Lung (tissue), 11 donors: ENCODE measurements at regions not wholly inside any gene's neighbourhood (a gene's known extent, or its start where the extent isn't known, plus 50 kb on each side); places are given as distances from the start of the nearest gene placed in this dataset.

Experiments
- ATAC-seq: fragments of 200-7000 bp; cut with Tn5 transposase; one replicate; pipeline ENCODE4 v1.9.1; 2020; ENCODE audit warnings: moderate number of reproducible peaks; ENCODE audit not compliant: insufficient read depth, low FRiP score
- DNase-seq, 3 donors: peaks; one replicate each; pipeline ENCODE4 v3.0.0-alpha.2; 2013 to 2017
- H3K27ac ChIP-seq, 2 donors: one replicate each; pipeline ENCODE4 v1.5.1; 2013; ENCODE audit warnings: mild to moderate bottlenecking in 2 of 2, moderate library complexity in 2 of 2, control low read depth in 1 of 2, inconsistent platforms in 1 of 2, low read depth in 1 of 2, low read length in 1 of 2
- H3K27me3 ChIP-seq, 3 donors: one replicate each; pipeline ENCODE4 v1.5.1; 2013; ENCODE audit warnings: low read length in 2 of 3; ENCODE audit not compliant: control insufficient read depth in 3 of 3, insufficient read depth in 3 of 3
- H3K36me3 ChIP-seq, 4 donors: one replicate each; pipeline ENCODE4 v1.5.1; 2013; ENCODE audit warnings: low read length in 4 of 4, mild to moderate bottlenecking in 1 of 4, moderate library complexity in 1 of 4; ENCODE audit not compliant: control insufficient read depth in 4 of 4, insufficient read depth in 4 of 4
- H3K4me1 ChIP-seq, 5 donors: one replicate each; pipeline ENCODE4 v1.5.1; 2013; ENCODE audit warnings: low read length in 5 of 5, mild to moderate bottlenecking in 2 of 5, moderate library complexity in 1 of 5; ENCODE audit not compliant: control insufficient read depth in 5 of 5, insufficient read depth in 5 of 5
- H3K4me3 ChIP-seq: one replicate; pipeline ENCODE4 v1.5.1; 2013; ENCODE audit warnings: mild to moderate bottlenecking, control low read depth, moderate library complexity
- H3K9ac ChIP-seq, 2 donors: one replicate each; pipeline ENCODE4 v1.5.1; 2013; ENCODE audit warnings: low read length in 2 of 2, control low read depth in 1 of 2; ENCODE audit not compliant: insufficient read depth in 1 of 2
- H3K9me3 ChIP-seq, 4 donors: one replicate each; pipeline ENCODE4 v1.5.1; 2013; ENCODE audit warnings: low read length in 3 of 4, mild to moderate bottlenecking in 1 of 4, moderate library complexity in 1 of 4; ENCODE audit not compliant: control insufficient read depth in 4 of 4, insufficient read depth in 3 of 4
- WGBS, 2 donors: extraction: QIAGEN DNeasy Blood & Tissue Kit; methylation state at CpG; one replicate each; pipeline ENCODE4 v1.1.7; 2013; 5-methylcytosine and 5-hydroxymethylcytosine counted together
- TF ChIP-seq, protein P1 (sequence below): IDR thresholded peaks from 2 replicates; pipeline ENCODE4 v1.5.1; 2012; ENCODE audit warnings: mild to moderate bottlenecking; ENCODE audit errors: control extremely low read depth, extremely low read depth
- donor health status: control.
- donor health status: control.
- donor health status: Bipolar disorder and iron deficiency.
- donor health status: healthy.
- donor health status: DM: yes; HTN: yes; CAD: no.

DNA sequence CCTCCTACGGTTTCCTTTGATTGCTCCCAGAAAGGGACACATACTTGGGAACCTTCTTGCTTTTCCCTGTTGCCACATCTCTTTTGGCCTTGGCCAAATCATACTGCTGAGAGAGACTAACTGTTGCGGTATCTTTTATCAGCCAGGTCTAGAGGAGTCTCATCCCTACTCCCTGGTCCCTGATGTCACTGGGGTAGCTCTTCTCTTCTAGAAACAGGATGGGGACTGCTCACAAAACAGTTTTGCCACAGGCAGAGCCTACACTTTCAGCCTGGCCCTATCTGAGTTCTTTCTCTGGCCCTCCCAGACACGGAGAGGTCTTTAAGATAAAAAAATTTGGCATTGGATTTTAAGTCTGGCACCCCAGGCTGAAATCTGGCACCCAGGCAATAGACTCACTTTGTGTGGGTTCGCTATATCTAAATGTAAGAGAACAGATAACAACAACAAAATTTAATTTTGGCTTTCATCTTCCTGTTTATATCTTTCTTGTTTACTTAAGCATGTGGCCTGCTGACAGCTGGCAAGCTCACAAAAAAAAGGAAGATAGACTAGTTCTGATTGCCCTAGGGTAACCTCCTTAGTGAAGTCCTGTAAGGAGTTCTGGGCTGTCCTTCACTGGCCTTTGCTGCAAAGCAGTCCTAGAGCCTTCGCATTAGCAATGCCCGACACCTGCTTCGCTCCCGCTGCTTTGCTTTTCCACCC is 228.3 kb upstream of the NPVF start:
- TF ChIP-seq, protein P1, sequence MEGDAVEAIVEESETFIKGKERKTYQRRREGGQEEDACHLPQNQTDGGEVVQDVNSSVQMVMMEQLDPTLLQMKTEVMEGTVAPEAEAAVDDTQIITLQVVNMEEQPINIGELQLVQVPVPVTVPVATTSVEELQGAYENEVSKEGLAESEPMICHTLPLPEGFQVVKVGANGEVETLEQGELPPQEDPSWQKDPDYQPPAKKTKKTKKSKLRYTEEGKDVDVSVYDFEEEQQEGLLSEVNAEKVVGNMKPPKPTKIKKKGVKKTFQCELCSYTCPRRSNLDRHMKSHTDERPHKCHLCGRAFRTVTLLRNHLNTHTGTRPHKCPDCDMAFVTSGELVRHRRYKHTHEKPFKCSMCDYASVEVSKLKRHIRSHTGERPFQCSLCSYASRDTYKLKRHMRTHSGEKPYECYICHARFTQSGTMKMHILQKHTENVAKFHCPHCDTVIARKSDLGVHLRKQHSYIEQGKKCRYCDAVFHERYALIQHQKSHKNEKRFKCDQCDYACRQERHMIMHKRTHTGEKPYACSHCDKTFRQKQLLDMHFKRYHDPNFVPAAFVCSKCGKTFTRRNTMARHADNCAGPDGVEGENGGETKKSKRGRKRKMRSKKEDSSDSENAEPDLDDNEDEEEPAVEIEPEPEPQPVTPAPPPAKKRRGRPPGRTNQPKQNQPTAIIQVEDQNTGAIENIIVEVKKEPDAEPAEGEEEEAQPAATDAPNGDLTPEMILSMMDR, result no peak
- Histone ChIP-seq H3K9ac (no peak overlapping the region), H3K4me1 (peaks cover 0 to 34% (median 17%) of the 10 kb centered on the region in 5 donors), H3K27me3 (no peaks in the 10 kb centered on the region), H3K27ac (peak overlapping the region in 1 of 2 donors; percentile 24), H3K36me3 (no peaks in the 10 kb centered on the region), H3K9me3 (no peaks in the 10 kb centered on the region), H3K4me3 (no peak overlapping the region)
- WGBS, 2 donors, result 46 to 70% methylated on average over 8 of the region's 8 CpGs
- DNase-seq, result peak; percentile 74 to 94 (median 94)
- no peak for ATAC-seq

DNA sequence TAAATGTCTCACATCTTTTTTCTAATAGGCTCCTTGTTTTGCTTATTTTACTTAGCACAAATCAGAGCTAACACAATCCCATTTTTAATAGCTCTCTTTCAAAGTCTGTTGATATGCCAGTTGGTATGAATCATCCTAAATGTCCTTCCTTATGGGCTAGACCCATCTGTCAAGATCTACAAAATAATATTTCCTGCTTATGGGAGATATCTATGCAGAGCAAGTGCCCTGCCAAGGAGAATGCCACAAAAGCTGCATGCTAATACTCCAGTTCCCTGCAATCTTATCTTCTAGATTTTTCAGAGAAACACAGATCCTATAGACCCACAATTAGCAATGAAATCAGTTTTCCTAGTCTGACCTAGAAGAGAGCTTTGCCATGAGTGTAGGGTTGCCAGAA is 230.8 kb upstream of the NPVF start:
- Histone ChIP-seq H3K9me3 (no peaks in the 10 kb centered on the region), H3K4me1 (peaks cover 0 to 30% (median 17%) of the 10 kb centered on the region in 5 donors), H3K9ac (no peak overlapping the region), H3K36me3 (no peaks in the 10 kb centered on the region), H3K27me3 (no peaks in the 10 kb centered on the region), H3K4me3 (no peak overlapping the region), H3K27ac (no peak overlapping the region)
- ATAC-seq (no peak), DNase-seq (no peak)
- TF ChIP-seq, protein P1, result no peak

- ATAC-seq, result no peak
- 58 to 70% methylated on average over 5 of the region's 5 CpGs for WGBS, 2 donors
- TF ChIP-seq, protein P1, result no peak
Observed at GRCh38 chr7:25460433-25460832, 232.1 kb upstream of the NPVF start.

GRCh38 chr7:25469669-25470068 is 241.4 kb upstream of the NPVF start:
- H3K27me3 ChIP-seq, result no peaks in the 10 kb centered on the region
- no peak overlapping the region for H3K4me3 ChIP-seq
- TF ChIP-seq, protein P1, result no peak
- DNase-seq (peak in 1 of 3 donors; percentile 62), ATAC-seq (no peak)
- no peak overlapping the region for H3K9ac ChIP-seq
- WGBS, 2 donors, result 71 to 84% methylated on average over 6 of the region's 6 CpGs
- no peaks in the 10 kb centered on the region for H3K36me3 ChIP-seq
- no peaks in the 10 kb centered on the region for H3K9me3 ChIP-seq
- H3K4me1 ChIP-seq, result no peaks in the 10 kb centered on the region
- H3K27ac ChIP-seq, result no peak overlapping the region

More at GRCh38 chr7:25460433-25460832, 232.1 kb upstream of the NPVF start:
- H3K27ac ChIP-seq, result no peak overlapping the region
- no peaks in the 10 kb centered on the region for H3K9me3 ChIP-seq
- H3K4me3 ChIP-seq, result no peak overlapping the region
- H3K27me3 ChIP-seq, result no peaks in the 10 kb centered on the region
- H3K4me1 ChIP-seq, result peaks cover 0 to 17% (median 12%) of the 10 kb centered on the region in 5 donors
- DNase-seq, result no peak
- no peak overlapping the region for H3K9ac ChIP-seq
- H3K36me3 ChIP-seq, result no peaks in the 10 kb centered on the region
